ENCODE measurements at regions not wholly inside any gene's neighbourhood (a gene's known extent, or its start where the extent isn't known, plus 50 kb on each side); places are given as distances from the start of the nearest gene placed in this dataset.

- no peak overlapping the region for H2AFZ ChIP-seq (ENCODE audit: low read length, unreplicated experiment)
- H3K27ac ChIP-seq (ENCODE audit: low read depth, low read length), result no peak overlapping the region
- no peaks in the 10 kb centered on the region for H3K79me2 ChIP-seq (ENCODE audit: control insufficient read depth, insufficient read depth, low read length, unreplicated experiment)
- no peak overlapping the region for H3K4me3 ChIP-seq (ENCODE audit: low read depth, low read length)
- H3K27me3 ChIP-seq (ENCODE audit: insufficient read depth, low read length), result 0 out of 2 replicates have a peak, but pooled peaks cover 6% of the 10 kb centered on the region
- no peaks in the 10 kb centered on the region for H3K4me1 ChIP-seq (ENCODE audit: control insufficient read depth, insufficient read depth, low read length, unreplicated experiment)
- no peaks in the 10 kb centered on the region for H3K36me3 ChIP-seq (ENCODE audit: insufficient read depth, low read length)
These were observed 213.7 kb upstream of the ARL4C start for GRCh38 chr2:234710587-234710986.

- no peaks in the 10 kb centered on the region for H3K4me1 ChIP-seq (ENCODE audit: control insufficient read depth, insufficient read depth, low read length, unreplicated experiment)
- H3K27ac ChIP-seq (ENCODE audit: low read depth, low read length), result no peak overlapping the region
- 0 out of 2 replicates have a peak, but pooled peaks cover 6% of the 10 kb centered on the region for H3K27me3 ChIP-seq (ENCODE audit: insufficient read depth, low read length)
- H2AFZ ChIP-seq (ENCODE audit: low read length, unreplicated experiment), result no peak overlapping the region
- H3K79me2 ChIP-seq (ENCODE audit: control insufficient read depth, insufficient read depth, low read length, unreplicated experiment), result no peaks in the 10 kb centered on the region
- no peak overlapping the region for H3K4me3 ChIP-seq (ENCODE audit: low read depth, low read length)
- no peaks in the 10 kb centered on the region for H3K36me3 ChIP-seq (ENCODE audit: insufficient read depth, low read length)
These were observed 213.2 kb upstream of the ARL4C start for GRCh38 chr2:234710066-234710465.

- no peaks in the 10 kb centered on the region for H3K36me3 ChIP-seq (ENCODE audit: insufficient read depth, low read length)
- no peaks in the 10 kb centered on the region for H3K79me2 ChIP-seq (ENCODE audit: control insufficient read depth, insufficient read depth, low read length, unreplicated experiment)
- H3K4me1 ChIP-seq (ENCODE audit: control insufficient read depth, insufficient read depth, low read length, unreplicated experiment), result no peaks in the 10 kb centered on the region
- 0 out of 2 replicates have a peak, but pooled peaks cover 4% of the 10 kb centered on the region for H3K27me3 ChIP-seq (ENCODE audit: insufficient read depth, low read length)
- no peak overlapping the region for H3K4me3 ChIP-seq (ENCODE audit: low read depth, low read length)
- H2AFZ ChIP-seq (ENCODE audit: low read length, unreplicated experiment), result no peak overlapping the region
- no peak overlapping the region for H3K27ac ChIP-seq (ENCODE audit: low read depth, low read length)
These were observed 211.8 kb upstream of the ARL4C start for GRCh38 chr2:234708717-234709116.

GRCh38 chr2:234708091-234708683, 211.3 kb upstream of the ARL4C start:
- Histone ChIP-seq H3K27me3 (ENCODE audit: insufficient read depth, low read length) (no peaks in the 10 kb centered on the region), H3K4me3 (ENCODE audit: low read depth, low read length) (no peak overlapping the region), H3K79me2 (ENCODE audit: control insufficient read depth, insufficient read depth, low read length, unreplicated experiment) (no peaks in the 10 kb centered on the region), H3K4me1 (ENCODE audit: control insufficient read depth, insufficient read depth, low read length, unreplicated experiment) (no peaks in the 10 kb centered on the region), H3K36me3 (ENCODE audit: insufficient read depth, low read length) (no peaks in the 10 kb centered on the region), H2AFZ (ENCODE audit: low read length, unreplicated experiment) (no peak overlapping the region), H3K27ac (ENCODE audit: low read depth, low read length) (no peak overlapping the region)

GRCh38 chr2:234706086-234706485, 209.2 kb upstream of the ARL4C start:
- Histone ChIP-seq H3K27ac (ENCODE audit: low read depth, low read length) (no peak overlapping the region), H2AFZ (ENCODE audit: low read length, unreplicated experiment) (no peak overlapping the region), H3K79me2 (ENCODE audit: control insufficient read depth, insufficient read depth, low read length, unreplicated experiment) (no peaks in the 10 kb centered on the region), H3K36me3 (ENCODE audit: insufficient read depth, low read length) (no peaks in the 10 kb centered on the region), H3K4me1 (ENCODE audit: control insufficient read depth, insufficient read depth, low read length, unreplicated experiment) (no peaks in the 10 kb centered on the region), H3K4me3 (ENCODE audit: low read depth, low read length) (no peak overlapping the region), H3K27me3 (ENCODE audit: insufficient read depth, low read length) (no peaks in the 10 kb centered on the region)

- H3K79me2 ChIP-seq (ENCODE audit: control insufficient read depth, insufficient read depth, low read length, unreplicated experiment), result no peaks in the 10 kb centered on the region
- H3K27me3 ChIP-seq (ENCODE audit: insufficient read depth, low read length), result no peaks in the 10 kb centered on the region
- no peaks in the 10 kb centered on the region for H3K36me3 ChIP-seq (ENCODE audit: insufficient read depth, low read length)
- H3K4me3 ChIP-seq (ENCODE audit: low read depth, low read length), result no peak overlapping the region
- no peak overlapping the region for H2AFZ ChIP-seq (ENCODE audit: low read length, unreplicated experiment)
- no peak overlapping the region for H3K27ac ChIP-seq (ENCODE audit: low read depth, low read length)
- H3K4me1 ChIP-seq (ENCODE audit: control insufficient read depth, insufficient read depth, low read length, unreplicated experiment), result no peaks in the 10 kb centered on the region
These were observed 208.2 kb upstream of the ARL4C start for GRCh38 chr2:234705108-234705507.

GRCh38 chr2:234703258-234703657, 206.4 kb upstream of the ARL4C start:
- Histone ChIP-seq H3K4me3 (ENCODE audit: low read depth, low read length) (no peak overlapping the region), H3K36me3 (ENCODE audit: insufficient read depth, low read length) (no peaks in the 10 kb centered on the region), H3K27me3 (ENCODE audit: insufficient read depth, low read length) (no peaks in the 10 kb centered on the region), H3K27ac (ENCODE audit: low read depth, low read length) (no peak overlapping the region), H2AFZ (ENCODE audit: low read length, unreplicated experiment) (no peak overlapping the region), H3K79me2 (ENCODE audit: control insufficient read depth, insufficient read depth, low read length, unreplicated experiment) (no peaks in the 10 kb centered on the region), H3K4me1 (ENCODE audit: control insufficient read depth, insufficient read depth, low read length, unreplicated experiment) (no peaks in the 10 kb centered on the region)

- Histone ChIP-seq H3K27me3 (ENCODE audit: insufficient read depth, low read length) (no peaks in the 10 kb centered on the region), H2AFZ (ENCODE audit: low read length, unreplicated experiment) (no peak overlapping the region), H3K27ac (ENCODE audit: low read depth, low read length) (no peak overlapping the region), H3K4me1 (ENCODE audit: control insufficient read depth, insufficient read depth, low read length, unreplicated experiment) (no peaks in the 10 kb centered on the region), H3K36me3 (ENCODE audit: insufficient read depth, low read length) (no peaks in the 10 kb centered on the region), H3K4me3 (ENCODE audit: low read depth, low read length) (no peak overlapping the region), H3K79me2 (ENCODE audit: control insufficient read depth, insufficient read depth, low read length, unreplicated experiment) (no peaks in the 10 kb centered on the region)
These were observed 205.9 kb upstream of the ARL4C start for GRCh38 chr2:234702731-234703225.

GRCh38 chr2:234701841-234702240, 205.0 kb upstream of the ARL4C start:
- Histone ChIP-seq H3K27me3 (ENCODE audit: insufficient read depth, low read length) (no peaks in the 10 kb centered on the region), H3K79me2 (ENCODE audit: control insufficient read depth, insufficient read depth, low read length, unreplicated experiment) (no peaks in the 10 kb centered on the region), H3K27ac (ENCODE audit: low read depth, low read length) (no peak overlapping the region), H3K36me3 (ENCODE audit: insufficient read depth, low read length) (no peaks in the 10 kb centered on the region), H2AFZ (ENCODE audit: low read length, unreplicated experiment) (no peak overlapping the region), H3K4me1 (ENCODE audit: control insufficient read depth, insufficient read depth, low read length, unreplicated experiment) (no peaks in the 10 kb centered on the region), H3K4me3 (ENCODE audit: low read depth, low read length) (no peak overlapping the region)

- H3K27ac ChIP-seq (ENCODE audit: low read depth, low read length), result no peak overlapping the region
- H3K79me2 ChIP-seq (ENCODE audit: control insufficient read depth, insufficient read depth, low read length, unreplicated experiment), result no peaks in the 10 kb centered on the region
- H3K4me3 ChIP-seq (ENCODE audit: low read depth, low read length), result no peak overlapping the region
- no peaks in the 10 kb centered on the region for H3K4me1 ChIP-seq (ENCODE audit: control insufficient read depth, insufficient read depth, low read length, unreplicated experiment)
- no peak overlapping the region for H2AFZ ChIP-seq (ENCODE audit: low read length, unreplicated experiment)
- H3K27me3 ChIP-seq (ENCODE audit: insufficient read depth, low read length), result no peaks in the 10 kb centered on the region
- H3K36me3 ChIP-seq (ENCODE audit: insufficient read depth, low read length), result no peaks in the 10 kb centered on the region
These were observed 204.5 kb upstream of the ARL4C start for GRCh38 chr2:234701421-234701820.

GRCh38 chr2:234699456-234699855, 202.6 kb upstream of the ARL4C start:
- H3K4me3 ChIP-seq (ENCODE audit: low read depth, low read length), result no peak overlapping the region
- no peaks in the 10 kb centered on the region for H3K27me3 ChIP-seq (ENCODE audit: insufficient read depth, low read length)
- no peaks in the 10 kb centered on the region for H3K36me3 ChIP-seq (ENCODE audit: insufficient read depth, low read length)
- H3K4me1 ChIP-seq (ENCODE audit: control insufficient read depth, insufficient read depth, low read length, unreplicated experiment), result peaks cover 5% of the 10 kb centered on the region
- no peak overlapping the region for H3K27ac ChIP-seq (ENCODE audit: low read depth, low read length)
- H3K79me2 ChIP-seq (ENCODE audit: control insufficient read depth, insufficient read depth, low read length, unreplicated experiment), result no peaks in the 10 kb centered on the region
- no peak overlapping the region for H2AFZ ChIP-seq (ENCODE audit: low read length, unreplicated experiment)

Data from ACC112 (cell line).